ENCODE measurements at regions not wholly inside any gene's neighbourhood (a gene's known extent, or its start where the extent isn't known, plus 50 kb on each side); places are given as distances from the start of the nearest gene placed in this dataset.
"Not testable (repeated sequence)": the region's sequence is repeated elsewhere in the genome, so short reads cannot be mapped to it uniquely, and the experiment has no call there.

- H3K36me3 ChIP-seq (ENCODE audit: control insufficient read depth, insufficient read depth, low read length), result no peaks in the 10 kb centered on the region
- H3K27me3 ChIP-seq (ENCODE audit: control insufficient read depth, insufficient read depth, low read length, poor library complexity, severe bottlenecking), result no peaks in the 10 kb centered on the region
- no peak overlapping the region for H3K4me3 ChIP-seq (ENCODE audit: insufficient read depth, low read depth, low read length)
- H3K4me1 ChIP-seq (ENCODE audit: control insufficient read depth, insufficient read depth, low read length), result no peaks in the 10 kb centered on the region
- no peak overlapping the region for H3K27ac ChIP-seq (ENCODE audit: insufficient read depth, low read depth, low read length, poor library complexity, severe bottlenecking)
- no peaks in the 10 kb centered on the region for H3K9me3 ChIP-seq (ENCODE audit: control insufficient read depth, low read length)
- 95% methylated on average over 2 of the region's 2 CpGs; no CpG with 5 or more reads in 1 of the 2 experiments for WGBS, 2 experiments
Observed at GRCh38 chr12:43198608-43199007, 353.4 kb downstream of the ADAMTS20 start.

- Histone ChIP-seq H3K27ac (ENCODE audit: insufficient read depth, low read depth, low read length, poor library complexity, severe bottlenecking) (no peak overlapping the region), H3K9me3 (ENCODE audit: control insufficient read depth, low read length) (no peaks in the 10 kb centered on the region), H3K27me3 (ENCODE audit: control insufficient read depth, insufficient read depth, low read length, poor library complexity, severe bottlenecking) (no peaks in the 10 kb centered on the region), H3K4me3 (ENCODE audit: insufficient read depth, low read depth, low read length) (no peak overlapping the region), H3K36me3 (ENCODE audit: control insufficient read depth, insufficient read depth, low read length) (no peaks in the 10 kb centered on the region), H3K4me1 (ENCODE audit: control insufficient read depth, insufficient read depth, low read length) (no peaks in the 10 kb centered on the region)
- 100% methylated on average over 1 of the region's 2 CpGs for WGBS, 2 experiments
Observed at GRCh38 chr12:43196268-43196907, 355.6 kb downstream of the ADAMTS20 start.

- not testable (repeated sequence) for H3K4me3 ChIP-seq (ENCODE audit: insufficient read depth, low read depth, low read length); H3K27me3 ChIP-seq (ENCODE audit: control insufficient read depth, insufficient read depth, low read length, poor library complexity, severe bottlenecking); H3K36me3 ChIP-seq (ENCODE audit: control insufficient read depth, insufficient read depth, low read length); H3K4me1 ChIP-seq (ENCODE audit: control insufficient read depth, insufficient read depth, low read length); H3K9me3 ChIP-seq (ENCODE audit: control insufficient read depth, low read length); H3K27ac ChIP-seq (ENCODE audit: insufficient read depth, low read depth, low read length, poor library complexity, severe bottlenecking)
- 80 to 94% methylated on average over 1 to 2 of the region's 2 CpGs for WGBS, 2 experiments
Observed at GRCh38 chr12:43193096-43193495, 358.9 kb downstream of the ADAMTS20 start.

GRCh38 chr12:43192442-43192841, 359.6 kb downstream of the ADAMTS20 start:
- H3K36me3 ChIP-seq (ENCODE audit: control insufficient read depth, insufficient read depth, low read length); H3K4me3 ChIP-seq (ENCODE audit: insufficient read depth, low read depth, low read length): not testable (repeated sequence)
- 82 to 100% methylated on average over 1 of the region's 2 CpGs for WGBS, 2 experiments

GRCh38 chr12:43180242-43180641, 371.8 kb downstream of the ADAMTS20 start:
- Histone ChIP-seq H3K27ac (ENCODE audit: insufficient read depth, low read depth, low read length, poor library complexity, severe bottlenecking) (no peak overlapping the region), H3K4me1 (ENCODE audit: control insufficient read depth, insufficient read depth, low read length) (no peaks in the 10 kb centered on the region), H3K4me3 (ENCODE audit: insufficient read depth, low read depth, low read length) (no peak overlapping the region), H3K27me3 (ENCODE audit: control insufficient read depth, insufficient read depth, low read length, poor library complexity, severe bottlenecking) (no peaks in the 10 kb centered on the region), H3K36me3 (ENCODE audit: control insufficient read depth, insufficient read depth, low read length) (no peaks in the 10 kb centered on the region), H3K9me3 (ENCODE audit: control insufficient read depth, low read length) (no peaks in the 10 kb centered on the region)
- 95 to 97% methylated on average over 4 of the region's 4 CpGs for WGBS, 2 experiments

More at GRCh38 chr12:43192442-43192841, 359.6 kb downstream of the ADAMTS20 start:
- not testable (repeated sequence) for H3K4me1 ChIP-seq (ENCODE audit: control insufficient read depth, insufficient read depth, low read length); H3K27ac ChIP-seq (ENCODE audit: insufficient read depth, low read depth, low read length, poor library complexity, severe bottlenecking); H3K27me3 ChIP-seq (ENCODE audit: control insufficient read depth, insufficient read depth, low read length, poor library complexity, severe bottlenecking); H3K9me3 ChIP-seq (ENCODE audit: control insufficient read depth, low read length)

GRCh38 chr12:43179486-43179885, 372.5 kb downstream of the ADAMTS20 start:
- Histone ChIP-seq H3K27me3 (ENCODE audit: control insufficient read depth, insufficient read depth, low read length, poor library complexity, severe bottlenecking) (no peaks in the 10 kb centered on the region), H3K36me3 (ENCODE audit: control insufficient read depth, insufficient read depth, low read length) (no peaks in the 10 kb centered on the region), H3K4me3 (ENCODE audit: insufficient read depth, low read depth, low read length) (no peak overlapping the region), H3K27ac (ENCODE audit: insufficient read depth, low read depth, low read length, poor library complexity, severe bottlenecking) (no peak overlapping the region), H3K4me1 (ENCODE audit: control insufficient read depth, insufficient read depth, low read length) (no peaks in the 10 kb centered on the region), H3K9me3 (ENCODE audit: control insufficient read depth, low read length) (no peaks in the 10 kb centered on the region)
- 89 to 100% methylated on average over 1 of the region's 1 CpG for WGBS, 2 experiments

GRCh38 chr12:43177276-43177675, 374.7 kb downstream of the ADAMTS20 start:
- H3K9me3 ChIP-seq (ENCODE audit: control insufficient read depth, low read length), result no peaks in the 10 kb centered on the region
- no peak overlapping the region for H3K4me3 ChIP-seq (ENCODE audit: insufficient read depth, low read depth, low read length)
- H3K27ac ChIP-seq (ENCODE audit: insufficient read depth, low read depth, low read length, poor library complexity, severe bottlenecking), result no peak overlapping the region
- no peaks in the 10 kb centered on the region for H3K27me3 ChIP-seq (ENCODE audit: control insufficient read depth, insufficient read depth, low read length, poor library complexity, severe bottlenecking)
- no peaks in the 10 kb centered on the region for H3K4me1 ChIP-seq (ENCODE audit: control insufficient read depth, insufficient read depth, low read length)
- H3K36me3 ChIP-seq (ENCODE audit: control insufficient read depth, insufficient read depth, low read length), result no peaks in the 10 kb centered on the region
- WGBS, 2 experiments, result 89 to 90% methylated on average over 2 of the region's 2 CpGs

GRCh38 chr12:43169115-43169681, 382.8 kb downstream of the ADAMTS20 start:
- Histone ChIP-seq H3K4me3 (ENCODE audit: insufficient read depth, low read depth, low read length) (no peak overlapping the region), H3K27ac (ENCODE audit: insufficient read depth, low read depth, low read length, poor library complexity, severe bottlenecking) (no peak overlapping the region), H3K9me3 (ENCODE audit: control insufficient read depth, low read length) (no peaks in the 10 kb centered on the region), H3K36me3 (ENCODE audit: control insufficient read depth, insufficient read depth, low read length) (no peaks in the 10 kb centered on the region), H3K4me1 (ENCODE audit: control insufficient read depth, insufficient read depth, low read length) (no peaks in the 10 kb centered on the region), H3K27me3 (ENCODE audit: control insufficient read depth, insufficient read depth, low read length, poor library complexity, severe bottlenecking) (no peaks in the 10 kb centered on the region)
- 100% methylated on average over 1 to 2 of the region's 3 CpGs for WGBS, 2 experiments

GRCh38 chr12:43167691-43168090, 384.3 kb downstream of the ADAMTS20 start:
- Histone ChIP-seq H3K27ac (ENCODE audit: insufficient read depth, low read depth, low read length, poor library complexity, severe bottlenecking) (no peak overlapping the region), H3K4me3 (ENCODE audit: insufficient read depth, low read depth, low read length) (no peak overlapping the region), H3K36me3 (ENCODE audit: control insufficient read depth, insufficient read depth, low read length) (no peaks in the 10 kb centered on the region), H3K9me3 (ENCODE audit: control insufficient read depth, low read length) (no peaks in the 10 kb centered on the region), H3K27me3 (ENCODE audit: control insufficient read depth, insufficient read depth, low read length, poor library complexity, severe bottlenecking) (no peaks in the 10 kb centered on the region), H3K4me1 (ENCODE audit: control insufficient read depth, insufficient read depth, low read length) (no peaks in the 10 kb centered on the region)
- WGBS, 2 experiments, result 100% methylated on average over 1 to 2 of the region's 3 CpGs

- 95 to 100% methylated on average over 2 of the region's 2 CpGs for WGBS, 2 experiments
- no peaks in the 10 kb centered on the region for H3K36me3 ChIP-seq (ENCODE audit: control insufficient read depth, insufficient read depth, low read length)
- no peaks in the 10 kb centered on the region for H3K9me3 ChIP-seq (ENCODE audit: control insufficient read depth, low read length)
- no peak overlapping the region for H3K4me3 ChIP-seq (ENCODE audit: insufficient read depth, low read depth, low read length)
- no peaks in the 10 kb centered on the region for H3K27me3 ChIP-seq (ENCODE audit: control insufficient read depth, insufficient read depth, low read length, poor library complexity, severe bottlenecking)
- no peak overlapping the region for H3K27ac ChIP-seq (ENCODE audit: insufficient read depth, low read depth, low read length, poor library complexity, severe bottlenecking)
- no peaks in the 10 kb centered on the region for H3K4me1 ChIP-seq (ENCODE audit: control insufficient read depth, insufficient read depth, low read length)
Observed at GRCh38 chr12:43165351-43165750, 386.7 kb downstream of the ADAMTS20 start.
